Epithelial cell of esophagus (primary cell): ENCODE measurements at regions not wholly inside any gene's neighbourhood (a gene's known extent, or its start where the extent isn't known, plus 50 kb on each side); places are given as distances from the start of the nearest gene placed in this dataset.

Experiments used
- DNase-seq: peaks from one replicate; pipeline ENCODE4 v3.0.0; 2010; ENCODE audit warnings: low read depth
- H3K4me3 ChIP-seq: 2 replicates; pipeline ENCODE4 v1.5.1; 2011; ENCODE audit warnings: mild to moderate bottlenecking, low read length, control low read depth
- CTCF ChIP-seq: IDR thresholded peaks from 2 replicates; pipeline ENCODE4 v1.5.1; 2011; ENCODE audit warnings: low read depth, mild to moderate bottlenecking, low read length, control low read depth, inconsistent platforms; ENCODE audit not compliant: insufficient read depth; ENCODE audit errors: missing control alignments

GRCh38 chr13:26836626-26837025, 76.0 kb upstream of the GPR12 start:
- no peak overlapping the region for H3K4me3 ChIP-seq
- TF ChIP-seq CTCF = no peak
- DNase-seq = no peak

- H3K4me3 ChIP-seq = no peak overlapping the region
- DNase-seq = no peak
- TF ChIP-seq CTCF = no peak
These were observed 74.1 kb upstream of the GPR12 start for GRCh38 chr13:26834646-26835045.

- TF ChIP-seq CTCF = no peak
- no peak for DNase-seq
- H3K4me3 ChIP-seq = no peak overlapping the region
These were observed 70.8 kb upstream of the GPR12 start for GRCh38 chr13:26831336-26831908.

- TF ChIP-seq CTCF = no peak
- no peak for DNase-seq
- H3K4me3 ChIP-seq = no peak overlapping the region
These were observed 69.1 kb upstream of the GPR12 start for GRCh38 chr13:26829716-26830115.

- TF ChIP-seq CTCF = no peak
- no peak overlapping the region for H3K4me3 ChIP-seq
- DNase-seq = no peak
These were observed 64.0 kb upstream of the GPR12 start for GRCh38 chr13:26824581-26824980.

- H3K4me3 ChIP-seq = no peak overlapping the region
- TF ChIP-seq CTCF = no peak
- no peak for DNase-seq
These were observed 61.6 kb upstream of the GPR12 start for GRCh38 chr13:26822146-26822545.

GRCh38 chr13:26821672-26822071, 61.1 kb upstream of the GPR12 start:
- no peak for TF ChIP-seq CTCF
- no peak for DNase-seq
- no peak overlapping the region for H3K4me3 ChIP-seq
